SW480 (cell line): ENCODE measurements at regions not wholly inside any gene's neighbourhood (a gene's known extent, or its start where the extent isn't known, plus 50 kb on each side); places are given as distances from the start of the nearest gene placed in this dataset.
"Not testable (repeated sequence)": the region's sequence is repeated elsewhere in the genome, so short reads cannot be mapped to it uniquely, and the experiment has no call there.

Experiments used
- DNase-seq: peaks from one replicate; pipeline ENCODE4 v3.0.0-alpha.2; 2016; ENCODE audit warnings: low spot score

- DNase-seq = no peak
Observed at GRCh38 chr2:44086629-44087028, 82.0 kb upstream of the PPM1B start.

DNA sequence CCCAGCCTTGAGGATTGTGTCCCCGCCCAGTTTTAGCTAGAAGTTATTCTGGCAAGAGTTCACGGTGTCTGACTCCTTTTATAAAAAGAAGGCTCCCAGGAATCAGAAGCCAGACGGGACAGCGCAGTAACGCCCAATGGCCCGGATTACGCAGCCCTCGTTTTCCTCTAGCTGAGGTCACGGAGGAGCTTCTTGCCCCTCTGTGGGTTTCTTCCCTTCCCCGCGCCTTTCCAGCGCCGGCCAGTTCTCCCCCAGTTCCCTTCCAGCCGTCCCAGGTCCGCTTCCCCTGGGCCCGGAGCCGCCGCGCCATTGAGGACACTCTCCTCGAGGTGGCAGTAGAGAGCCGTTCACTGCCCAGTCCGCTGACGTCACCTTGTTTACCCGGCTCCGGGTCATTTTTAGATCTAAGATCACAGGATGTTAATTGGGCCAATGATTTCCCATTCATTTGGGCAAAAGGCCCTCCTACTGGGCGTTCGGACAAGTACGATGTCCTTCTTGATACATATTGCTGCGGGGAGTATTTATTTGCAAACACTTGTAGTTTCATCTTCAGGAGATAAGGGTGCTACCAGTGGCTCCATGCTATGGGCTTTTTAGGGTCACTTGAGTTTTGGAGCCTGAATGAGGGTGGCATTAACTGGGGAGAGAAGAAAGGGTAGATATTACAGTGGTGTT lies 81.5 kb upstream of the PPM1B start:
- peak; percentile 71 for DNase-seq

DNA sequence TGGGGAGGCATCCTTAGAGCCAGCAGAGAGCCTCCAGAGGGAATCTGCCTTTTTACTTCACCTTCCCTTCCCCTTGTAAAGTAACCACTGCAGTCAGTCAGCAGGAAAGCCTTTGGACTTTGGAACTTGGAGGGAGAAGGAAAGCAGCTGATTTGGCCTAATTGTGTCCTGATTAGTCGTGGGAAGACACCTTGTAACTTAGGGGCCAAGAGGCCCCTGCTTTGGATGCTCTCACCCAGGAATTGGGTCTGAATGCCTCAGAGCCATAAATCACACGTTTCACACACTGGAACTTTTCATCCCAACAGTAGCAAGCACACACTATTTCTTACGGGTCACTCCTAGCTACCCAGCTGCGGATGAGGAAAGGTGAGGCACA lies 81.0 kb upstream of the PPM1B start:
- no peak for DNase-seq

GRCh38 chr2:44092519-44092918 lies 76.2 kb upstream of the PPM1B start:
- DNase-seq = not testable (repeated sequence)

DNA sequence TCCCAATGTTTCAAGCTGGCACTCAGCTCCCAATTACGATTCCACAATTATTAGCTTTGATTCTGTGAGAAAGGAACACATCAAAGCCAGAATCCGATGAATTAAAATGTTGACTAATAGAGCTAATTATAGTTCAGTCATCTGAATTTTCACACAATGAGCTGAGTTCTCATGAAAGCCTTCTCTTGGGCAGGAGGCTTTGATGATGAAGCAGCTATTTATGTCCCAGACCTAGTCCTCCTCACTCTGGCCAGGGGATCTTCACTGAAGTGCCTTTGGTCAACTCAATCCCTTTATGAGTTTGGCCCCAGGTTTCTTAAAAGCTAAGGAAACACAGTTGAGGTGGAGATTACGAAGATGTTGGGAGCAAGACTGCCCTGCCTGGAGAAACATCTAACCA lies 74.7 kb upstream of the PPM1B start:
- DNase-seq = peak; percentile 31

GRCh38 chr2:44097322-44097907 lies 71.3 kb upstream of the PPM1B start:
- peak; percentile 68 for DNase-seq

DNA sequence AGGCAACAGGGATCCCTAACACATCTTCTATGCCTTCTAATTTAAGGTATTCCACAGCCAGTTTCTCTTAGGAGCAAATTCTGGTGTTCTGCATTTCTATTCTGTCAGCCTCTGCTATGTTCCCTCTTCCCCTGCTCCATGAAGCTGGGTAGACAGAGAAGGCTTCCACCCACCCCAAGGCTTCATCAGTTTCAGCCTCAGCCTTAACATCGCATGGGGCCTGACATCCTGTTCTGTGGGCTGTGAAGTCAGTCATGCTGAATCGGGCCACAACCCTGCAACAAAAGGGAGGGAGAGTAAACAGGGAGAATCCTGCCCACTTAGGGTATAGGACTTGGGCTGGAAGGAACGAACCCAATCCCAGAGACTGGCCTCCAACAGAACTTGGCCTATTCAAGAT lies 70.6 kb upstream of the PPM1B start:
- no peak for DNase-seq

- DNase-seq = no peak
Observed at GRCh38 chr2:44098891-44099290, 69.8 kb upstream of the PPM1B start.

- DNase-seq = peak; percentile 84
Observed at GRCh38 chr2:44100351-44100750, 68.3 kb upstream of the PPM1B start.

DNA sequence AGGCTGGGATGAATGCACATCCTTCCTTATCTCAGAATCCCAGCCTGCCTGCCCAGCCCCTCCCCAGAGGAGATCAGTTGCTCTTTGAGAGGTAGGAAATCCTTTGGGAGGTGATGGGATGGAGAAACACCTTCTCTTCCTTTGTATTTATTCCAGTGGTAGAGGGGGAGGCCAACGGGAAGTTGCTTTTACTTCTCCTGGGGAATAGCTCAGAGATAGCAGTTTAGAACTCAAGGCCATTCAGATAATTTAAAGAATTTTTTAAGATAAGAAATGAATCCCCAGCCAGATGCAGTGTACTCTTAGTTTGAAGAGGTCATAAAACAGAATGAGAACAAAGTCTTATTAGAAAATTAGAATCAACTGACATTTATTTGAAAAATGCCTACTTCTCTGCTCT lies 67.4 kb upstream of the PPM1B start:
- DNase-seq = no peak

DNA sequence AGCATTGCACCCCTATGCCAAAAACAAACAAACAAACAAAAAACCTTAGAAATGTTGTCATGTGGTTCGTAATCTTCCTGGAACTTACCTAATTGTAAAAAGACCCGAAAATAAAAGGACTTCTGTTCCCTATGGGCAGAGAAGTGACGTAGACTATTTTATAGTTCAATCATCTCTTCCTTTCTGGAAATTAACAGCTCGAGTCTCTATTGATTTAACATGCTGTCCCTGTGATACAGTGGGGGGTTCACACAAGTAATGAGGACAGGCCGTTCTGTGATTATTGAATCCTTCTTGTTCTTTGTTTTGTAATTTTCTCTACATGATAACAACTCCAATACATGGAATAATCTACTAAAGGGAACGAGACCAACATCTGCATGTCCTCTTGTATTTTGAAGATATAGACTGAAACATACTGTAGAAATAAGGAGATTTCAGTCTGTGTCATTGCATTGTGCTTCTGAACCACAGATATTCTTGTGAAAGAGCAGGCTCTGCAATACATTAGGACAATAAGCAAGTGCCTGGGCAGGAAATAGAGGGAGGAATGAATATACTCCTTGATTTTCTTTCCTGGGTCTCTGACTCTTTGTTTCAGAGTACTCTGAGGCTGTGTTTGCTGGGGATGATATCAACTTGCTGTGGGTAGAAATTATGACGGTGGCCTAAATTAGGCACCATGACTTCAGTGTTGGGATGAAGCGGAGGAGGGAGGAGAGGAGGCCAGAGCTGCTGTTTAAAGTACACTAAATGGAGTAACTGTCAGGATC lies 65.7 kb upstream of the PPM1B start:
- DNase-seq = no peak

DNA sequence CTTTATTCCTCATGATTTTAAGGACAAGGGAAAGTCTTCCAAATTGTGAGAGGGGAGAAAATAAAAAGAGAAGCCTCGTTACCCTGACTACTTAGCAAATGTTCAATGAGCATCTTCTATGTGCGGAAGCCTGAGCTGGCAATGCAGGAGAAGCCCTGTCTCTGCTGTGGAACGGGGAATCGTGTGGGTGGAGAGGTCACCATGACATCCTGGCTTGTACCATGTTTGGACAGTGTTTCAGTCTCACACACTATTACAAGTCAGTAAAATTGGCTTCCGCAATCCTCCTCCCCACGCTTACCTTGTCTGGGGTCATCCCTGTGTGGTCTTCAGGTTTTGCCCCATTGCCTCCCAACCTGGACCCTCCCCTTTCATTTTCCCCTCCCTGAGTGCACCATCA lies 65.0 kb upstream of the PPM1B start:
- no peak for DNase-seq

GRCh38 chr2:44104855-44105271 lies 63.8 kb upstream of the PPM1B start:
- DNase-seq = peak; percentile 78

GRCh38 chr2:44106509-44106908 lies 62.2 kb upstream of the PPM1B start:
- DNase-seq = not testable (repeated sequence)

DNA sequence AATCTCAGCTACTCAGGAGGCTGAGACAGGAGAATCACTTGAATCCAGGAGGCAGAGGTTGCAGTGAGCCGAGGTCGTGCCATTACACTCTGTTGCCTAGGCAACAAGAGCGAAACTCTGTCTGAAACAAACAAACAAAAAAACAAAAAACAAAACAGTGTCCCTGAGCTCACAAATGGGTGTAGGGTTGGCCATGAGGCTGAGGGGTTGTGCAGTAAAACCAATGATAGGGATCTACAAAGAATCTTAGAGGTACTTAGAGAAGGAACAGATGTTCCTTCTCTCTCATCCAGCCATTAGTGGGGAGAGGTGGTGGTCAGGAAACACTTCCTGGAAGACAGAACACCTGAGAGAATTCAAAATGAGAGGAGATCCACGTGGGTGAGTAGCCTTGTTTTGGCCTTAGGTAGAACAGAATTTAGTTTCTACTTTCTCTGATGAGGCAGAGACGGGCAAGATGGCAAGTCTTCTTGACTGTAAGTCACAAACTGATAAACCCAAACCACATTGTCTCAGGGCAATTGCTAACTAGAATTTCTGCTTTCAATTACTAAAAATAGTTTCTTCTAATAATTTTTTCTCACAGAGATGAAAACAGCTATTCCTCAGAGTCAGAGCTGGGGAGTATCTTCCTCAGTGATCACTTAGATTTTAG lies 61.5 kb upstream of the PPM1B start:
- DNase-seq = no peak

DNA sequence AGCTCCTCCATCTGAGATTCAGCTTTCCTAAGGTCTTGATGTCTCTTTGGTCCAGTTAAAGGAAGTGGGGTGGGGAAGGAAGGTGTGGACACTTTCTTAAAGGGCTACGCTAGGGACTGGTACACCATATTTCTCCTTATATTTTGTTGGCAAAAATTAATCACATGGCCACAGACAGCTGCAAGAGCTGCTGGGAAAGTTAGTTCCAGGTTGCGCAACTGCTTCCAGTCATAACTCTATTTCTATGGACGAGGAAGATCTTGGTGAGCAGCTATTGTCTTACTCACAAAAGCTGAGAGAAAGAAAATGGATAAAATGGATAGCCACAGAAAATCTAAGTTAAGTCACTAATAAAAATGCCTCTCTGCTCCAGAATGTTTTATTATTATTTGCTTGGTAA lies 60.7 kb upstream of the PPM1B start:
- DNase-seq = no peak

DNA sequence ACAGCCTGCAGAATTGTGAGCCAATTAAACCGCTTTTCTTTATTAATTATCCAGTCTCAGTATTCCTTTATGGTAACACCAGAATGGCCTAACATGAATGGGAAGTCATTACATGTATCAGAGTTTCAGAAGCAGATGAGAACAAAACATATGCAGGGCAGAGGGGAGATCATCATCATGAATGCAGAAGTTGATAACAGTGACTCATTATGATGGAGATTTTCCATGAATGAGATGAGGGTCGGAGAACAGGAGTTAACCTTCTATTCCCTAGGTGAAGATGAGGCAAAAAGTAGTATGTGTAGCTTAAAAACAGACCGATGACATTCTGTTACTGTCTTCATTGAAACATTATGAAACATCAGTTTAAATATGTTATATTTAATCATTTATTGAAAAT lies 59.5 kb upstream of the PPM1B start:
- DNase-seq = no peak

DNA sequence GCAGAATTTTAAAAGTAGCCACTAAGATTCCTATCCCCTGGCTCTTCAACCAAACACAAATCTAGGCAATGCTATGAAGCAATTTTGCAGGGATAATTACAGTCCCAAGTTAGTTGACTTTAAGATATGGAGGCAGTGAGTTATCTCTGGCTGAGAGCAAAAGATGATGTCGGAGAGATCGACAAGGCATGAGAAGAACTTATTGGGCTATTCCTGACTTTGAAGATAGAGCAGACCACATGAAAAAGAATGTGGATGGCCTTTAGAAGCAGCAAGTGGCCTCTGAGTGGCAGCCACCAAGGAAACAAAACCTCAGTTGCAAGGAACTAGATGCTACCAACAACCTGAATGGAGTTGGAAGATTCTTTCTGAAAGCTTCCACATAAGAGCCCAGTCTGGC lies 58.2 kb upstream of the PPM1B start:
- peak; percentile 44 for DNase-seq

GRCh38 chr2:44112096-44112495 lies 56.6 kb upstream of the PPM1B start:
- DNase-seq = no peak

GRCh38 chr2:44116319-44116718 lies 52.4 kb upstream of the PPM1B start:
- DNase-seq = no peak

- DNase-seq = no peak
Observed at GRCh38 chr2:44118257-44118656, 50.4 kb upstream of the PPM1B start.
